ENCODE measurements at regions not wholly inside any gene's neighbourhood (a gene's known extent, or its start where the extent isn't known, plus 50 kb on each side); places are given as distances from the start of the nearest gene placed in this dataset.

DNA sequence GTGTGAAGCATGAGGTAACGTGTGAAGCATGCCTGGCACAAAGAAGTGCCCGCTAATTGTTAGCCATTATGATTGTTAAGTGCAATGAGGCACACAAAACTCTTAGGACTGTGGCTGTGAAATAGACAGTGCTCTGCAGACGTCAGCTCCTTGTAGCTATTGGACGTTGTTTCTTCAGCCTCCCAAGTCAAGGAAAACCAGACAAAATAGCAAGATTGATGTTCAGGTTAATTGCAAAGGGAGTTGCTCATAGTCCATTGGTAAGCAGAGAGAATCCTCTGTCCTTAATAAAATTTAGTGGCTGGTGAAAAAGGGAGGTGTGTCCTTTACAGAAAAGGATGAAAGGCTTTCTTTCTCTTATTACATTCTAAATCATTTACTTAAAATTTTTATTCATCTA lies 54.6 kb upstream of the MBP start:
- no peak for TF ChIP-seq CTCF (IDR thresholded peaks at IDR 0.05; ENCODE audit: insufficient read depth, missing control alignments)
- FAIRE-seq (peak; percentile 93), DNase-seq (ENCODE audit: insufficient read length, low spot score) (no peak)

GRCh38 chr18:77191071-77191751 lies 58.4 kb upstream of the GALR1 start:
- FAIRE-seq (peak; percentile 100), DNase-seq (ENCODE audit: insufficient read length, low spot score) (peak; percentile 83)
- TF ChIP-seq CTCF (IDR thresholded peaks at IDR 0.05; ENCODE audit: insufficient read depth, missing control alignments), result no peak

GRCh38 chr18:77197073-77197472 lies 52.6 kb upstream of the GALR1 start:
- no peak for DNase-seq (ENCODE audit: insufficient read length, low spot score)
- no peak for FAIRE-seq
- no peak for TF ChIP-seq CTCF (IDR thresholded peaks at IDR 0.05; ENCODE audit: insufficient read depth, missing control alignments)

DNA sequence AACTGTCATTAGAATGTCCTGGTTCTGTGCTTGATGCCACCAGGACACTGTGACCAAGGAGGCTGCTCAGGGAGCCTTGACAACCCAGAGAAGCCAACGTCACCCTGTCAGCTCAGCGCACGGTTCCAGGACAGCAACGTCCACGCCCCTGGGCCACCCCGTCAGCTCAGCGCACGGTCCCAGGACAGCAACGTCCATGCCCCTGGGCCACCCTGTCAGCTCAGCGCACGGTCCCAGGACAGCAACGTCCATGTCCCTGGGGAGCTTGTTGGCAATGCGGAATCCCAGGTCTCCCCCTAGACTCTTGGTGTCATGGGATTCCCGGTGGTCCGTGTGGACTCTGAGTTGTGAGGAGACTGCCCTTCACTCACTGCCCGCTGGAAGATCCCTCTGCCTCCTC lies 51.0 kb upstream of the GALR1 start:
- FAIRE-seq (no peak), DNase-seq (ENCODE audit: insufficient read length, low spot score) (no peak)
- TF ChIP-seq CTCF (IDR thresholded peaks at IDR 0.05; ENCODE audit: insufficient read depth, missing control alignments), result no peak

- TF ChIP-seq CTCF (IDR thresholded peaks at IDR 0.05; ENCODE audit: insufficient read depth, missing control alignments), result no peak
- FAIRE-seq (no peak), DNase-seq (ENCODE audit: insufficient read length, low spot score) (no peak)
Observed at GRCh38 chr18:77199707-77200106, 49.9 kb upstream of the GALR1 start.
